ENCODE measurements at regions not wholly inside any gene's neighbourhood (a gene's known extent, or its start where the extent isn't known, plus 50 kb on each side); places are given as distances from the start of the nearest gene placed in this dataset.

GRCh38 chr7:18230271-18230670, 202.6 kb upstream of the PRPS1L1 start:
- DNase-seq (ENCODE audit: low read depth): no peak
- H3K4me3 ChIP-seq (ENCODE audit: low read length): no peak overlapping the region
- TF ChIP-seq, protein P1, sequence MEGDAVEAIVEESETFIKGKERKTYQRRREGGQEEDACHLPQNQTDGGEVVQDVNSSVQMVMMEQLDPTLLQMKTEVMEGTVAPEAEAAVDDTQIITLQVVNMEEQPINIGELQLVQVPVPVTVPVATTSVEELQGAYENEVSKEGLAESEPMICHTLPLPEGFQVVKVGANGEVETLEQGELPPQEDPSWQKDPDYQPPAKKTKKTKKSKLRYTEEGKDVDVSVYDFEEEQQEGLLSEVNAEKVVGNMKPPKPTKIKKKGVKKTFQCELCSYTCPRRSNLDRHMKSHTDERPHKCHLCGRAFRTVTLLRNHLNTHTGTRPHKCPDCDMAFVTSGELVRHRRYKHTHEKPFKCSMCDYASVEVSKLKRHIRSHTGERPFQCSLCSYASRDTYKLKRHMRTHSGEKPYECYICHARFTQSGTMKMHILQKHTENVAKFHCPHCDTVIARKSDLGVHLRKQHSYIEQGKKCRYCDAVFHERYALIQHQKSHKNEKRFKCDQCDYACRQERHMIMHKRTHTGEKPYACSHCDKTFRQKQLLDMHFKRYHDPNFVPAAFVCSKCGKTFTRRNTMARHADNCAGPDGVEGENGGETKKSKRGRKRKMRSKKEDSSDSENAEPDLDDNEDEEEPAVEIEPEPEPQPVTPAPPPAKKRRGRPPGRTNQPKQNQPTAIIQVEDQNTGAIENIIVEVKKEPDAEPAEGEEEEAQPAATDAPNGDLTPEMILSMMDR (conservative IDR thresholded peaks at IDR 0.05; ENCODE audit: low read length): no peak

DNA sequence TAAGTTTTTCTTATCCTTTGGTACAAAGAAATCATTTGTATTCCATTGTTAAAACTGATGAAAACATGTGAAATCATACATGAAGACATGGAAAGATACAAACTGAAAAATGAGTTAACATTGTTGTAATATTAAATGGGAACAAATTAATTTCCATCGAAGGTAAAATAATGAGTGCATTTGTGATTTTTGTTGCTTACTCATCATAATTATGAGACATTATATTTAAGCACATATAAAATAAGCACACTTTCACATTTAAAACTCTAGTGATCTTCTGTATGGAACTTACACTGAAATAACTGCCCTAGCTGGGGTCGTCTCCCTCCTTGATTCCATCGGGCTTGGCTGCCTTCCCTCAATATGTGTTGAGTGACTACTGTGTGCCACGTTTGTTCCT, 204.2 kb upstream of the PRPS1L1 start:
- DNase-seq (ENCODE audit: low read depth): no peak
- no peak overlapping the region for H3K4me3 ChIP-seq (ENCODE audit: low read length)
- TF ChIP-seq, protein P1 (conservative IDR thresholded peaks at IDR 0.05; ENCODE audit: low read length): no peak

- H3K4me3 ChIP-seq (ENCODE audit: low read length): no peak overlapping the region
- TF ChIP-seq, protein P1 (conservative IDR thresholded peaks at IDR 0.05; ENCODE audit: low read length): no peak
- no peak for DNase-seq (ENCODE audit: low read depth)
Observed at GRCh38 chr7:18234519-18234918, 206.9 kb upstream of the PRPS1L1 start.

DNA sequence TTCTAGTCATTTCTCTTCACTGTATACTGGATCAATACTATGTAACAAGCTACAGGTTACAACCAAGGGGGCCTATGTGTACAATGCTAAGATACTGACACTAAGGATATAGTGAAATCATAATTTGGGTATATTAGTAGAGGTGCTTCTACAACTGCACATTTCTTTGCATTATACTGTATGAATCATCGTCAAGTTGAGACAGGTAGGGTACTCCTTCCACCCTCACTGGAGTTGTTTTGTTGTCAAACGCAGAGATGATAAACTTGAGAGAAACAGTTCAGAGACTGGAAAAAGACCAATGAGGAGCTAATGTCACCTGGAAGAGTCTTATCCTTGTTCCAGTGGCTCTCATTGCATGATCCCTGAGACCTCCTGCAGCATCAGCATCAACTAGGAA, 208.2 kb upstream of the PRPS1L1 start:
- no peak overlapping the region for H3K4me3 ChIP-seq (ENCODE audit: low read length)
- TF ChIP-seq, protein P1 (conservative IDR thresholded peaks at IDR 0.05; ENCODE audit: low read length): no peak
- no peak for DNase-seq (ENCODE audit: low read depth)

- DNase-seq (ENCODE audit: low read depth): no peak
- no peak overlapping the region for H3K4me3 ChIP-seq (ENCODE audit: low read length)
- TF ChIP-seq, protein P1 (conservative IDR thresholded peaks at IDR 0.05; ENCODE audit: low read length): no peak
Observed at GRCh38 chr7:18239212-18239611, 211.6 kb upstream of the PRPS1L1 start.

- DNase-seq (ENCODE audit: low read depth): no peak
- TF ChIP-seq, protein P1 (conservative IDR thresholded peaks at IDR 0.05; ENCODE audit: low read length): no peak
- H3K4me3 ChIP-seq (ENCODE audit: low read length): no peak overlapping the region
Observed at GRCh38 chr7:18241543-18242231, 214.0 kb upstream of the PRPS1L1 start.

DNA sequence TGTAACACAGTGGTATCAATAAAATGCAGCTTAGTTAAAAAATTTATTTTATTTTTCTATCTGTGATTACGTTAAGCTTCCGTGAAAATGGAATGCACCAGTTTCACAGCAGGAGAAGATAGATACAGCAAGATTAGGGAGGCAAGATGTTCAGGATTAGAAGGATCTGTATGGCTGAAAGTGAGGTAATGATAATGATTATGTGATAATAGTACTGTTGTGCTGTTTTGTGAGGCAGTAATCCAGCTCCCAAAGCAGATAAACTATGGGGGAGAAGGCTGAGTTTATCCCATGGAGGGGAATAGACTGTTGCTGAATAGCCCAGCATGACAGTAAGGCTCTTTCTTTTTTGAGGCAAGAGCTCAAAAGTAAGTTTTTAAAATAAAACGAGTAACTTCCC, 216.1 kb upstream of the PRPS1L1 start:
- TF ChIP-seq, protein P1 (conservative IDR thresholded peaks at IDR 0.05; ENCODE audit: low read length): no peak
- DNase-seq (ENCODE audit: low read depth): no peak
- H3K4me3 ChIP-seq (ENCODE audit: low read length): no peak overlapping the region

Measured in AG10803 (cell line).